ENCODE measurements at regions not wholly inside any gene's neighbourhood (a gene's known extent, or its start where the extent isn't known, plus 50 kb on each side); places are given as distances from the start of the nearest gene placed in this dataset.

GRCh38 chr5:2511706-2512105 is 239.8 kb downstream of the IRX2 start:
- intact Hi-C loops (cut with DNase I), result no loop called here
- no peak for DNase-seq (ENCODE audit: low spot score)

GRCh38 chr5:2511126-2511525 is 240.4 kb downstream of the IRX2 start:
- DNase-seq (ENCODE audit: low spot score), result no peak
- intact Hi-C loops (cut with DNase I), result no loop called here

GRCh38 chr5:2509527-2509926 is 241.9 kb downstream of the IRX2 start:
- intact Hi-C loops (cut with DNase I), result no loop called here
- no peak for DNase-seq (ENCODE audit: low spot score)

GRCh38 chr5:2508514-2508913 is 243.0 kb downstream of the IRX2 start:
- intact Hi-C loops (cut with DNase I), result no loop called here
- no peak for DNase-seq (ENCODE audit: low spot score)

- intact Hi-C loops (cut with DNase I), result no loop called here
- DNase-seq (ENCODE audit: low spot score), result no peak
Measured at GRCh38 chr5:2507611-2508010, 243.9 kb downstream of the IRX2 start.

GRCh38 chr5:2506603-2507002 is 244.9 kb downstream of the IRX2 start:
- intact Hi-C loops (cut with DNase I), result no loop called here
- DNase-seq (ENCODE audit: low spot score), result no peak

GRCh38 chr5:2505217-2505616 is 246.3 kb downstream of the IRX2 start:
- intact Hi-C loops (cut with DNase I), result no loop called here
- no peak for DNase-seq (ENCODE audit: low spot score)

- no peak for DNase-seq (ENCODE audit: low spot score)
- intact Hi-C loops (cut with DNase I), result no loop called here
Measured at GRCh38 chr5:2502970-2503594, 248.4 kb downstream of the IRX2 start.

GRCh38 chr5:2499917-2500316 is 251.6 kb downstream of the IRX2 start:
- no peak for DNase-seq (ENCODE audit: low spot score)
- intact Hi-C loops (cut with DNase I), result no loop called here

- intact Hi-C loops (cut with DNase I), result no loop called here
- no peak for DNase-seq (ENCODE audit: low spot score)
Measured at GRCh38 chr5:2496891-2497290, 254.6 kb downstream of the IRX2 start.

GRCh38 chr5:2496126-2496525 is 255.4 kb downstream of the IRX2 start:
- intact Hi-C loops (cut with DNase I), result no loop called here
- DNase-seq (ENCODE audit: low spot score), result no peak

GRCh38 chr5:2493356-2493755 is 258.1 kb downstream of the IRX2 start:
- no peak for DNase-seq (ENCODE audit: low spot score)
- intact Hi-C loops (cut with DNase I), result no loop called here

GRCh38 chr5:2492476-2492875 is 259.0 kb downstream of the IRX2 start:
- no peak for DNase-seq (ENCODE audit: low spot score)
- intact Hi-C loops (cut with DNase I), result no loop called here

GRCh38 chr5:2491846-2492245 is 259.6 kb downstream of the IRX2 start:
- no peak for DNase-seq (ENCODE audit: low spot score)
- intact Hi-C loops (cut with DNase I), result no loop called here

- DNase-seq (ENCODE audit: low spot score), result no peak
- intact Hi-C loops (cut with DNase I), result no loop called here
Measured at GRCh38 chr5:2489306-2489705, 262.2 kb downstream of the IRX2 start.

- DNase-seq (ENCODE audit: low spot score), result no peak
- intact Hi-C loops (cut with DNase I), result no loop called here
Measured at GRCh38 chr5:2488593-2488992, 262.9 kb downstream of the IRX2 start.

GRCh38 chr5:2487152-2487763 is 264.2 kb downstream of the IRX2 start:
- intact Hi-C loops (cut with DNase I), result no loop called here
- DNase-seq (ENCODE audit: low spot score), result no peak

GRCh38 chr5:2486373-2486772 is 265.1 kb downstream of the IRX2 start:
- intact Hi-C loops (cut with DNase I), result no loop called here
- no peak for DNase-seq (ENCODE audit: low spot score)

- intact Hi-C loops (cut with DNase I), result no loop called here
Measured at GRCh38 chr5:2482778-2483177, 268.7 kb downstream of the IRX2 start.

GRCh38 chr5:2480871-2481270 is 270.6 kb downstream of the IRX2 start:
- intact Hi-C loops (cut with DNase I), result no loop called here
- no peak for DNase-seq (ENCODE audit: low spot score)

More at GRCh38 chr5:2482778-2483177, 268.7 kb downstream of the IRX2 start:
- no peak for DNase-seq (ENCODE audit: low spot score)

GRCh38 chr5:2475902-2476301 is 275.6 kb downstream of the IRX2 start:
- no peak for DNase-seq (ENCODE audit: low spot score)
- intact Hi-C loops (cut with DNase I), result no loop called here

GRCh38 chr5:2472670-2473069 is 278.8 kb downstream of the IRX2 start:
- no peak for DNase-seq (ENCODE audit: low spot score)
- intact Hi-C loops (cut with DNase I), result no loop called here

Data from cardiac septum (tissue), 1 donor.